HK-2 (cell line): ENCODE measurements at regions not wholly inside any gene's neighbourhood (a gene's known extent, or its start where the extent isn't known, plus 50 kb on each side); places are given as distances from the start of the nearest gene placed in this dataset.
"Not testable (repeated sequence)": the region's sequence is repeated elsewhere in the genome, so short reads cannot be mapped to it uniquely, and the experiment has no call there.

Source experiments
- DNase-seq: peaks from one replicate; pipeline ENCODE4 v3.0.0-alpha.2; 2018; ENCODE audit not compliant: unreplicated experiment

DNA sequence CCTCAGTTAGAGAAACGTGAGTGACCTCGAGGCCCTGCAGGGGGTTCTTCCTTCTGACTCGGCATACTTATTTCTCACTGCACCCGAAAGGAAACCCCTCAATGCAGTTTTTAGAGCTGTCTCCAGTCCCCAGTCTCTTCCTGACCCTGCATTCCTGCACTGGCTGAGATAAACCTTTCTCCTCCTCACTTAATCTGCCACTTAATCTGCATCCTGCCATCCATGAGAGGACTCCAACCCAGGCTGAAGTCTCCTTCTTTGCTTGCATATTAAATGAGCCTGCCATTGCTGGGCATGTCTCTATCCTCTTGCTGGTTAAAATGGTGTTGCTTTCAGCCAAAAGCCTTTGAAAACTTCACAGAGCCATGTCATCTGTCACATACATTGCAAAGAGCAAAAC is 125.6 kb upstream of the GATA6 start:
- no peak for DNase-seq

DNA sequence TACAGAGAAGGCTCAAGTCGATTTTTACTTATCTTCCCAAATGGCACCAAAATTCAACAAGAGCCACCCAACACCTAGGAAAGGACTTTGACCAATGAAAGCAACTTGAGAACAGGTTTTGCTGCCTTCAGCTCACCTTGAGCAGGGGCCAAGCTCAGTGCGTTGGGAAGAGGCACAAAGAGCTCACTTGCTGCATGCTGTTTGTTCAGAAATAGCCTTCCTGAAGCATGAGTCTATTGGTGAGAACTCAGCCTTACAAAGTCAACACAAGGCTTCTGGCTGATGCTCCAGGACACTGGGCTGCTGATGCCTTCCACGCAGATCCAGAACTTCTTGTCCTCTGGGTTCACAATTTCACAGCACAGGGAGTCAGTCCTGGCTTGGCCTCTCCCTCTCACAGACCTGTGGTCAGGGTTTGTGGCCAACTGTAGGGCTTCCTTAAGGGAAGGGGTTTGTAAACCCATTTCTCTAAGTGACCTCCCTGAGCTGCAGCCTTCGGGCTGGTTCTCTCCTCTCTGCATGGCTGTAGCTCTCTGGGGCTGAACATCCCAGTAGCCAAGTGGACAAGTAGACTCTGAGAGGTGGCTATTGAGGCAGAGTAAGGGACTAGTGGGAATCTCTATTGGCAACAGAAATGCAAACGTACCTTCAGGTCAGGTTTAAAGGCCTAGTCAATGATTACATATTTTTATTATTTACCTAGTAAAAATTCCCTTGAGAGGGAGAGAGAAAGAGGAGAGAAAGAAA is 124.7 kb upstream of the GATA6 start:
- DNase-seq, result no peak

- no peak for DNase-seq
Measured at GRCh38 chr18:22045221-22045918, 124.0 kb upstream of the GATA6 start.

GRCh38 chr18:22046473-22046872 is 122.9 kb upstream of the GATA6 start:
- no peak for DNase-seq

DNA sequence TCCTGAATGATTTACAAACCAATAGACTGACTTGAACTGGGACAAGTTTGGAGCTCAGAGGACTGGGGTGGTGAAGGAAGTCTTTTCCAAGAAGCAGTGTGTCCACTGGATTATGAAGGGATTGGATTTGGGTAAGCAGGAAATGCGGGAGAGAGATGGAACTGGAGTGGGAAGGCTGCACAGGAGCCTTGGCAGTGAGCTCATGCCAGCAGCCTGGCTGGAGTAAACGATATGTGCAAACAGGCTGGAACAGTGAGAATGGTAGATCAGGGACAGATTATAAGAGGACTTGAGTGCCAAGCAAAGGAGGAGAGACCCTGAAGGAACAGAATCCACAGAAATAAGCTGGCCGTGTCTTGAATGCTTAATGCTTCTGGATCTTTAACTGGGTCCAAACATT is 121.9 kb upstream of the GATA6 start:
- DNase-seq, result no peak

DNA sequence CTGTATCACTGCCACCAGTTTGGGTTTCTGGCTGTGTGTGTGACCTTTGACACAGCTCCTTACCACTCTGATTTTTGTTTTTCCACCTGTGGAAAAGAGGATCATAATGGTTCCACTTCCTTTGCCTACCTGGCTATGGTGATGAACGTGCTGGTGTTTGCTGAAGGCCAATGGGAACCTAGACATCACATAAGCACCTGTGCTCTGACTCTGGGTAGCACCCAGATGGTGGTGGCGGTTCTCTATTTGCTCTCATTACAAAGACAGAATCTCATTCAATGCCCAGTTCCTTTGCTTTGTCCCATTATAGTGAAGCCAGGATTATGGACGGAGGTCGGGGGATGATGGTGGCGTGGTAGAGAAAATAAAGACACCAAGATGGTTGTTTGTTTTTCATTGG is 121.2 kb upstream of the GATA6 start:
- no peak for DNase-seq

GRCh38 chr18:22048932-22049615 is 120.3 kb upstream of the GATA6 start:
- DNase-seq, result no peak

DNA sequence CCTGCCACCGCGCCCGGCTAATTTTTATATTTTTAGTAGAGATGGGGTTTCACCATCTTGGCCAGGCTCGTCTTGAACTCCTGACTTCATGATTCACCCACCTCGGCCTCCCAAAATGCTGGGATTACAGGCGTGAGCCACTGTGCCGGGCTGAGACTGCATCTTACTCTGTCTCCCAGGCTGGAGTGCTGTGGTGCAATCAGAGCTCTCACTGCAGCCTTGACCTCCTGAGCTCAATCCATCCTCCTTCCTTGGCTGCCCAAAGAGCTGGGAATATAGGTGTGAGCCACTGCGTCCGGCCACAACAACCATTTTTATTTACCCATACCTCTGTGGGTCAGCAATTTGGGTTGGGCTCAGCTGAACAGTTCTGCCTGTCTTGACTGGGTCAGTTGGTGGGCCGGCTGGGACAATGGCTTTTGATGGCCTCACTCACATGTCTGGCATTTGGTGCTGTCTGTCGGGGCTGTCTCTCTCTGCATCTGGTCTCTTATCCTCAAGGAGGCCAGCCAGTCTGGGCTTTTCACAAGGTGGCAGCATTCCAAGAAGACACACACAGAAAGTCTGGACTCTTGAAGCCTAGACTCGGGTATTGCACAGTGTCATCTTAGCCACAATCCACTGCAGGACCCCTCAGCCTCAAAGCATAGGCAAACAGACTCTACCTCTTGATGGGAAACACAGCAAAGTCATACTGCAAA is 116.8 kb upstream of the GATA6 start:
- DNase-seq, result no peak

DNA sequence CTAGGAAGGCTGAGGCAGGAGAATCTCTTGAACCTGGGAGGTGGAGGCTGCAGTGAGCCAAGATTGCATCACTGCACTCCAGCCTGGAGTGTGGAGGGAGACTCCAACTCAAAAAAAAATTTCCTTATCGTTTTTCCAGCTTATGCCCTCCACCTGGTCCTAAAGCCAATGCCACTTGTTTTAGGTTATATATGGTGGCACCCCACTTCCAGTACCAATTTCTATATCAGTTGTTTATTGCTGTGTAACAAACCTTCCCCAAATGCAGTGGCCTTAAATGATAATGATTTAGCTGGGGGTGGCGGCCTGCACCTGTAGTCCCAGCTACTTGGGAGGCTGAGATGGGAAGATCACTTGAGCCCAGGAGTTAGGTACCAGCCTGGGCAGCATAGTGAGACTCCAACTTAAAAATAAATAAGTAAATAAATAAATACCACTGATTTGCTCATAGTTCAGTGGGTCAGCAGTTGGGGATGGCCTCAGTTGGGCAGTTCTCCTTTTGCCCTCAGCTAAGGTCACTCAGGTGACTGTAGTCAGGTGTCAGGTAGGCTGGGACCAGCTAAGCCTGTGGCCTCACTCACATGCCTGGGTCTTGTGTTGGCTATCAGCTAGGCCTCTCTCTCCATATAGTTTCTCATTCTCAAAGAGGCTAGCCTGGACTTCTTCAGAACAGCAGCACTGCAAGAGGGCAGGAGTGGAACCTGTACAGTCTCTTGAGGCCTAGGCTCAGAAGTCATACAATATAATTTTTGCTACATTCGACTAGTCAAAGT is 113.7 kb upstream of the GATA6 start:
- DNase-seq, result no peak

- DNase-seq, result no peak
Measured at GRCh38 chr18:22056950-22057349, 112.4 kb upstream of the GATA6 start.

GRCh38 chr18:22057908-22058527 is 111.4 kb upstream of the GATA6 start:
- no peak for DNase-seq

- DNase-seq, result no peak
Measured at GRCh38 chr18:22060361-22060760, 109.0 kb upstream of the GATA6 start.

DNA sequence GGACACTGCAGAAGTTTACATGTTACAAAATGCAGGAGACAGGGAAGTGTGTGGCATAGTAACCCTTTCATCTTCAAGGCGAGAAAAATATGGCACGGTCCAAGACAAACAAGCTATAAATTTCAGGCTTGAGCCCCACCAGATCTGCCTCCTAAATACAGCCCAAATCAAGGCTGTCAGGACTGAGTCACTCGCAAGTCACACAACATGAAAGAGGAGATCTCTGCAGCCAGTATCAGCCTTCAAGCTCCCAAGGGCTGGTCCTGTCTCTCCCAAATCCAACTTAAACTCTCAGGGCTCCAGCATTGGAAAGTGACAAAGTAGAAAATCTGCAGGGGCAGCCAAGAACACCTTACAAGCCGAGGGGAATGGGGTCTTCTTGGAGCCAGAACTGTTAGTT is 106.3 kb upstream of the GATA6 start:
- no peak for DNase-seq

GRCh38 chr18:22063672-22064071 is 105.7 kb upstream of the GATA6 start:
- no peak for DNase-seq

DNA sequence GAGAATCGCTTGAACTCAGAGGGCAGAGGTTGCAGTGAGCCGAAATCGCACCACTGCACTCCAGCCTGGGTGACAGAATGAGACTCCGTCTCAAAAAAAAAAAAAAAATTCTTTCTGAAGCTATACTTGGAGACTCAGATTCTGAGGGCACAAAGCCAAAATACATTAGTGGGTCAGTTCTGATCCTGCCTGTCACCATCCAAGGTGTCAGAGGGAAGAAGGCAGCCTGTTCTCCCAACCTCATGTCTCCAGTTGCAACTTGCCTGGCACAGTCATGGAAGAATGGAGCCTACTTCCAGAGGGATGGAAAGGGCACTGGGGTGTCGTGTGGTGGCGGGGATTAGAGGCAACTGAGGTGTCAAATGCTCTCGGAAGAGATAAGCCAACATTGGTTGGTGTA is 104.8 kb upstream of the GATA6 start:
- no peak for DNase-seq

- DNase-seq, result no peak
Measured at GRCh38 chr18:22065311-22065710, 104.1 kb upstream of the GATA6 start.

DNA sequence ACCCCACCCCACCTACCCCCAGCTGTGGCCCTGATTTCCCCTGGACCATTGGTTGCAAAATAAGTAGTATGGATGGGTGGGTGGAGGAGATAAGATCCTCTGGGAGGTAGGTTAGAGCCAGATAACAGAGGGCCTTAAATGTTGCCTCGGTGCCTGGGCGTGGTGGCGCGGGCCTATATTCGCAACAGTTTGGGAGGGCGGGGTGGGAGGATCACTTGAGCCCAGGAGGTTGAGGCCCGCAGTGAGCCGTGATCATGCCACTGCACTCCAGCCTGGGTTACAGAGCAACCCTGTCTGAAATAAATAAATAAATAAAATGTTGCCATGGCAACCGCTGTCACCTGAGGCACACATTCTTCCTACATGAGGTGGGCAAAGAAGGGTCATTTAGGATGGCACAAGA is 103.3 kb upstream of the GATA6 start:
- DNase-seq, result no peak

DNA sequence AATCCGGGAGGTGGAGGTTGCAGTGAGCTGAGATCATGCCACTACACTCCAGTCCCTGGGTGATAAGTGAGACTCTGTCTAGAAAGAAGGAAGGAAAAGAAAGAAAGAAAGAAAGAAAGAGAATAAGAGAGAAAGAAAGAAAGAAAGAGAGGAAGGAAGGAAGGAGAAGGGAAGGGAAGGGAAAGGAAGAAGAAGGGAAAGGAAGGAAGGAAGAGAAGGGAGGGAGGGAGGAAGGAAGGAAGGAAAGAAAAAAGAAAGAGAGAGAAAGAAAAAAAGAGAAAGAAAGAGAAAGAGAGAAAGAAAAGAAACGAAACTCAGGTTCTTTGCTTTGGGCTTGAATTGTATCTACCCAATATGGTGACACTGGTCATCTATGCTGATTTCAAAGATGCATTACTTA is 102.3 kb upstream of the GATA6 start:
- DNase-seq, result no peak

DNA sequence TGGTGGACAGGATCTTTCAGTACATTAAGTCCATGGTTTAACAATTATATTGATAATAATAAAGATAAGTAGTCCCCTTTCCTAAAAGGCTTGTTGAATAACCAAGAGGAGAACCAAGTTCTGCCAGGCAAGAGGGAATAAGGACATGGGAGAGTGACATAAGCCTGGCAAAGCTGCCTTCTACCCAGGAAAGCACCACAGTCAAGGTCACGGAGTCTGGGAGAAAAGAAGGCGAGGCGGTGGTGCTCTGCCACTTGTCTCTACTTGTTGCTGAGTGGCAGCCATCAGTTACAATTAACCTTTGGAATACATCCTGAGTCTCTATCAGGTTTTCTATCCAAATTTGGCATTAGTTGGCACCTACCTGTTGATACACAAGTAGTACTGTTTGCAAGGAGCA is 101.7 kb upstream of the GATA6 start:
- DNase-seq, result no peak

DNA sequence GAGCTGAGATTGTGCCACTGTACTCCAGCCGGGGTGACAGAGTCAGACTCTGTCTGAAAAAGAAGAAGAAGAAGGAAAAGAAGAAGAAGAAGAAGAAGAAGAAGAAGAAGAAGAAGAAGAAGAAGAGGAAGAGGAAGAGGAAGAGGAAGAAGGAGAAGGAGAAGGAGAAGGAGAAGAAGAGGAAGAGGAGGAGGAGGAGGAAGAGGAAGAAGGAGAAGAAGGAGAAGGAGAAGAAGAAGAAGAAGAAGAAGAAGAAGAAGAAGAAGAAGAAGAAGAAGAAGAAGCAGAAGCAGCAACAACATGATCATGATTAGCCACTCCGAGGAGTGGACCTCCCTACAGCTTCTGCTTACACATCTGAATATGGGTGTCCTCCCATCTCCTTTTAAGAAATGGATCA is 100.6 kb upstream of the GATA6 start:
- DNase-seq, result not testable (repeated sequence)

DNA sequence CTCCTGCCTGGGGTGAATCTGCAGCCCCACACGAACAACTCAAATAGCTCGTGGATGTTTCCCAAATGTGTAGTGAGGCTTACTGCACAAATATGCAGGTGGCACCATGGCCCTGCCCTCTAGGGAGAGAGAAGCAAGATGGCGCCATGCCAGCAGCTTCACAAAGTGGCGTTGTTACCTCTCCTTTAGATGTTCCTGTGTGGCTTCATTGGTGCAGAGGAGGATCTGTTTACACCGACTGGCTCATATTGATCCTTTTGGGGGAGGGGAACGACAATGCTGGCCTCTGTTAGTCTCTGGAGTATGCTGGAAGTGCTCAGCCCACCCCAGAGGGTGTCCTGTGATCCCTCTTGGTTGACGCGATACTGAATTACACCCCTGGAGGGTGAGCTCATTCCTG is 99.5 kb upstream of the GATA6 start:
- DNase-seq, result no peak
